Sigmoid colon (tissue), 4 donors: ENCODE measurements at regions not wholly inside any gene's neighbourhood (a gene's known extent, or its start where the extent isn't known, plus 50 kb on each side); places are given as distances from the start of the nearest gene placed in this dataset.

Experiments used
- EP300 ChIP-seq, 4 donors: sonication (generic); formaldehyde crosslinking; IDR thresholded peaks; one replicate each; pipeline ENCODE4 v1.6.1; 2017; ENCODE audit warnings: antibody characterized with exemption in 4 of 4
- POLR2A ChIP-seq, 2 donors: fragments of 450-650 bp; IDR thresholded peaks; one replicate each; pipeline ENCODE4 v1.6.1; 2016; ENCODE audit warnings: antibody characterized with exemption in 2 of 2, mild to moderate bottlenecking in 2 of 2, moderate library complexity in 2 of 2
- POLR2AphosphoS5 ChIP-seq, 4 donors: sonication (generic); formaldehyde crosslinking; IDR thresholded peaks; one replicate each; pipeline ENCODE4 v1.6.1; 2017; ENCODE audit warnings: antibody characterized with exemption in 4 of 4
- TF ChIP-seq, protein P1 (sequence below), 4 experiments: fragments of 450-650 bp in 3 of 4; fragments of 200-600 bp in 1 of 4; IDR thresholded peaks; one replicate each; pipeline ENCODE4 v1.5.1; 2016 to 2019; ENCODE audit warnings: antibody characterized with exemption in 4 of 4, mild to moderate bottlenecking in 3 of 4, moderate library complexity in 2 of 4

DNA sequence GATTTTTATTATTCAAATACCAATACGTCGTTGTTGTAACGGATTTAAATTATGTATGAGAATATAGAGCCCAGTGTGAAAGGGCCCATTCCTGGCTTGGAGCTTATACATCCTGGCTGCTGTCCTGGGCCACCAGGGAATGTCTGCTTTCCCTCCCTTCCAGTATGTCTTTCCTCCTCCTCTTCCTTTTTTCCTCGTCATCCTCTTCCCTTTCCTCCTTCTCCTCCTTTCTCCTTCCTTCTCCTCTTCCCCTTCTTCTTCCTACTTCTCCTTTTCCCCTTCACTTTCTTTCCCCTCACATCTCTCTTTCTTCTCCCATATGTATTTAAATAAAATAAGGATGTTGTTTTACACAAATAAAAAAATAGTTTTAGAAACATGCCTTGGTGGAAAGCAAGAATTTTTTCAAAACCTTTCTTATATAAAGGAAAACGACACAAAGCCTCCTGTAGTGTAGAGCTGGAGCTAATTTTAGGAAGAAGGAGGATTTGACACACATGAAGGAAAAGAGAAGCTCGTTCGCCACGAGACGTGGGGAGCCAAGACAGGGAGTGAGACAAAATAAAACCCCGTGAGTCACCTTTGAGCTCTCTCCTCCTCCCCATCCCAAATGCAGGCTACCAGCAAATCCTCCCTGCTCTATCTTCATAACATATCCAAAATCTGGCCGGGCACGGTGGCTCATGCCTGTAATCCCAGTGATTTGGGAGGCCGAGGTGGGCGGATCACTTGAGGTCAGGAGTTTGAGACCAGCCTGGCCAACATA, 301.1 kb upstream of the LYZL1 start:
- TF ChIP-seq, protein P1, sequence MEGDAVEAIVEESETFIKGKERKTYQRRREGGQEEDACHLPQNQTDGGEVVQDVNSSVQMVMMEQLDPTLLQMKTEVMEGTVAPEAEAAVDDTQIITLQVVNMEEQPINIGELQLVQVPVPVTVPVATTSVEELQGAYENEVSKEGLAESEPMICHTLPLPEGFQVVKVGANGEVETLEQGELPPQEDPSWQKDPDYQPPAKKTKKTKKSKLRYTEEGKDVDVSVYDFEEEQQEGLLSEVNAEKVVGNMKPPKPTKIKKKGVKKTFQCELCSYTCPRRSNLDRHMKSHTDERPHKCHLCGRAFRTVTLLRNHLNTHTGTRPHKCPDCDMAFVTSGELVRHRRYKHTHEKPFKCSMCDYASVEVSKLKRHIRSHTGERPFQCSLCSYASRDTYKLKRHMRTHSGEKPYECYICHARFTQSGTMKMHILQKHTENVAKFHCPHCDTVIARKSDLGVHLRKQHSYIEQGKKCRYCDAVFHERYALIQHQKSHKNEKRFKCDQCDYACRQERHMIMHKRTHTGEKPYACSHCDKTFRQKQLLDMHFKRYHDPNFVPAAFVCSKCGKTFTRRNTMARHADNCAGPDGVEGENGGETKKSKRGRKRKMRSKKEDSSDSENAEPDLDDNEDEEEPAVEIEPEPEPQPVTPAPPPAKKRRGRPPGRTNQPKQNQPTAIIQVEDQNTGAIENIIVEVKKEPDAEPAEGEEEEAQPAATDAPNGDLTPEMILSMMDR (IDR thresholded peaks at IDR 0.05): no peak
- TF ChIP-seq POLR2AphosphoS5 (IDR thresholded peaks at IDR 0.05) (no peak), POLR2A (IDR thresholded peaks at IDR 0.05) (no peak), EP300 (IDR thresholded peaks at IDR 0.05) (no peak)
